DOHH2 (cell line): ENCODE measurements at regions not wholly inside any gene's neighbourhood (a gene's known extent, or its start where the extent isn't known, plus 50 kb on each side); places are given as distances from the start of the nearest gene placed in this dataset.

ENCODE experiments used
- H3F3A ChIP-seq: fragments of 200-600 bp; sonication (generic), shearing (Covaris generic); 2 replicates; pipeline ENCODE4 v1.6.0; 2016; ENCODE audit warnings: antibody characterized with exemption, mild to moderate bottlenecking; ENCODE audit not compliant: control insufficient read depth, insufficient read depth
- H3K27ac ChIP-seq: fragments of 200-600 bp; sonication (generic); 2 replicates; pipeline ENCODE4 v1.5.1; 2014; ENCODE audit warnings: low read depth, mild to moderate bottlenecking, low read length, moderate library complexity
- H3K27me3 ChIP-seq: fragments of 200-600 bp; sonication (generic); 2 replicates; pipeline ENCODE4 v1.6.1; 2014; ENCODE audit warnings: mild to moderate bottlenecking, low read length, mixed read lengths; ENCODE audit not compliant: control insufficient read depth
- H3K36me3 ChIP-seq: fragments of 200-600 bp; sonication (generic); 2 replicates; pipeline ENCODE4 v1.6.1; 2014; ENCODE audit warnings: mild to moderate bottlenecking, low read length, moderate library complexity, mixed read lengths; ENCODE audit not compliant: control insufficient read depth
- H3K4me1 ChIP-seq: fragments of 200-600 bp; sonication (generic); 2 replicates; pipeline ENCODE4 v1.6.1; 2014; ENCODE audit warnings: mild to moderate bottlenecking, low read length, mixed read lengths; ENCODE audit not compliant: control insufficient read depth
- H3K4me2 ChIP-seq: fragments of 200-600 bp; sonication (generic); 2 replicates; pipeline ENCODE4 v1.6.0; 2014; ENCODE audit warnings: mild to moderate bottlenecking, low read length, moderate library complexity
- H3K4me3 ChIP-seq: fragments of 200-600 bp; sonication (generic); 2 replicates; pipeline ENCODE4 v1.5.1; 2014; ENCODE audit warnings: mild to moderate bottlenecking, low read length, mixed read lengths
- H3K79me2 ChIP-seq: fragments of 200-600 bp; sonication (generic); 2 replicates; pipeline ENCODE4 v1.6.1; 2014; ENCODE audit warnings: mild to moderate bottlenecking, low read length, mixed read lengths; ENCODE audit not compliant: control insufficient read depth
- H3K9me2 ChIP-seq: fragments of 200-600 bp; sonication (generic); replicated peaks from 2 replicates; pipeline ENCODE4 v1.6.1; 2014; ENCODE audit warnings: mild to moderate bottlenecking, low read length, mixed read lengths; ENCODE audit not compliant: control insufficient read depth
- H3K9me3 ChIP-seq: fragments of 200-600 bp; sonication (generic); 2 replicates; pipeline ENCODE4 v1.6.1; 2014; ENCODE audit warnings: antibody characterized with exemption, low read length, mixed read lengths; ENCODE audit not compliant: control insufficient read depth, insufficient read depth
- H4K20me1 ChIP-seq: fragments of 200-600 bp; sonication (generic); 2 replicates; pipeline ENCODE4 v1.6.0; 2014; ENCODE audit warnings: low read depth, mild to moderate bottlenecking, antibody characterized with exemption, low read length, moderate library complexity; ENCODE audit not compliant: control insufficient read depth, insufficient read depth
- EZH2phosphoT487 ChIP-seq: fragments of 200-600 bp; sonication (generic); IDR thresholded peaks from 2 replicates; pipeline ENCODE4 v1.6.1; 2017; ENCODE audit warnings: borderline replicate concordance, mild to moderate bottlenecking, antibody characterized with exemption, low read length, moderate library complexity, mixed read lengths
- TF ChIP-seq, protein P1 (sequence below): fragments of 200-600 bp; sonication (generic); IDR thresholded peaks from one replicate; pipeline ENCODE4 v1.5.1; 2014; ENCODE audit warnings: antibody characterized with exemption, mild to moderate bottlenecking, low read depth, low read length; ENCODE audit not compliant: poor library complexity, severe bottlenecking

DNA sequence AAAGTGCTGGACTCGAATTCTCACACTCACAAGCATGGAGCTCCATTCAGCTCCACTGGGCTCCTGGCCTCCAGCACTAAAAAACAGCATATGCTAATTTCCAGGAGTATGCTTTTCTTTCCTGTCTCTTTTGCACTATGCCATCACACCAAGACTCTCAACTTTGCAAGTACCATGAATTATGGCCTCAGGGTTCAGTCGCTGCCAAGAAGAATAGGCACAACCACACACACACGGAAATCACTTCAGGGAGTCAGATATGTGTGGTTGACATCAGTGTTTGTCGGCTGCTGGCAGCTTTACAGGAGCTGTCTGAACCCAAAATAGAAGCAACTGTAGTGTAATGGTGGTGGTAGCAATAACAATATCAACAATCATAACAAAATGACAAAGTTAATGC lies 305.0 kb upstream of the SLCO3A1 start:
- Histone ChIP-seq H3K4me2 (no peak overlapping the region), H3K9me3 (no peaks in the 10 kb centered on the region), H3K36me3 (no peaks in the 10 kb centered on the region), H3K27ac (no peak overlapping the region), H3K9me2 (no peaks in the 10 kb centered on the region), H3K4me3 (no peak overlapping the region), H4K20me1 (no peaks in the 10 kb centered on the region), H3F3A (no peaks in the 10 kb centered on the region), H3K79me2 (no peaks in the 10 kb centered on the region), H3K4me1 (no peaks in the 10 kb centered on the region), H3K27me3 (no peaks in the 10 kb centered on the region)
- no peak for TF ChIP-seq EZH2phosphoT487
- TF ChIP-seq, protein P1, sequence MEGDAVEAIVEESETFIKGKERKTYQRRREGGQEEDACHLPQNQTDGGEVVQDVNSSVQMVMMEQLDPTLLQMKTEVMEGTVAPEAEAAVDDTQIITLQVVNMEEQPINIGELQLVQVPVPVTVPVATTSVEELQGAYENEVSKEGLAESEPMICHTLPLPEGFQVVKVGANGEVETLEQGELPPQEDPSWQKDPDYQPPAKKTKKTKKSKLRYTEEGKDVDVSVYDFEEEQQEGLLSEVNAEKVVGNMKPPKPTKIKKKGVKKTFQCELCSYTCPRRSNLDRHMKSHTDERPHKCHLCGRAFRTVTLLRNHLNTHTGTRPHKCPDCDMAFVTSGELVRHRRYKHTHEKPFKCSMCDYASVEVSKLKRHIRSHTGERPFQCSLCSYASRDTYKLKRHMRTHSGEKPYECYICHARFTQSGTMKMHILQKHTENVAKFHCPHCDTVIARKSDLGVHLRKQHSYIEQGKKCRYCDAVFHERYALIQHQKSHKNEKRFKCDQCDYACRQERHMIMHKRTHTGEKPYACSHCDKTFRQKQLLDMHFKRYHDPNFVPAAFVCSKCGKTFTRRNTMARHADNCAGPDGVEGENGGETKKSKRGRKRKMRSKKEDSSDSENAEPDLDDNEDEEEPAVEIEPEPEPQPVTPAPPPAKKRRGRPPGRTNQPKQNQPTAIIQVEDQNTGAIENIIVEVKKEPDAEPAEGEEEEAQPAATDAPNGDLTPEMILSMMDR = no peak

DNA sequence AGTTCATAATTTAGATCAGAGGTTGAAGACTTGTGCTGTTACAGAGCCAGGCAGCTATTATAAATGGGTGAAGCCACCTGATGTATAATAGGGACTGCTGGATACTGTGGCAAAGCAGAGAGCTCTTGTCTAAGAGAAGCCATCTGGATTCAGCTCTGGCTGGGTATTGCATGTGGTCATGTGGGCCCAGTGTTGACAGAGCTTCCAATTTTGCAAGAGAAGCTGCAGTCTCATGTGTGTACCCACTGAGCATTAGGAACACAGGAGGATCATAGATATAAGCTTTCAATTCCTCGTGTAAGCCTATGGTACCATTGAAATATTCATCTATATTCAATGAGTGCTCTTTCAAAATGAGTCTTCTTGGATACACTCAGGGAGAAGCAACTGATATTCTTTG lies 303.9 kb upstream of the SLCO3A1 start:
- no peaks in the 10 kb centered on the region for H3K36me3 ChIP-seq
- TF ChIP-seq, protein P1 = no peak
- TF ChIP-seq EZH2phosphoT487 = no peak
- no peaks in the 10 kb centered on the region for H3F3A ChIP-seq
- no peaks in the 10 kb centered on the region for H3K9me3 ChIP-seq
- H3K4me3 ChIP-seq = no peak overlapping the region
- H3K27me3 ChIP-seq = no peaks in the 10 kb centered on the region
- H3K9me2 ChIP-seq = no peaks in the 10 kb centered on the region
- no peaks in the 10 kb centered on the region for H4K20me1 ChIP-seq
- H3K27ac ChIP-seq = no peak overlapping the region
- no peaks in the 10 kb centered on the region for H3K4me1 ChIP-seq
- H3K79me2 ChIP-seq = no peaks in the 10 kb centered on the region
- no peak overlapping the region for H3K4me2 ChIP-seq

DNA sequence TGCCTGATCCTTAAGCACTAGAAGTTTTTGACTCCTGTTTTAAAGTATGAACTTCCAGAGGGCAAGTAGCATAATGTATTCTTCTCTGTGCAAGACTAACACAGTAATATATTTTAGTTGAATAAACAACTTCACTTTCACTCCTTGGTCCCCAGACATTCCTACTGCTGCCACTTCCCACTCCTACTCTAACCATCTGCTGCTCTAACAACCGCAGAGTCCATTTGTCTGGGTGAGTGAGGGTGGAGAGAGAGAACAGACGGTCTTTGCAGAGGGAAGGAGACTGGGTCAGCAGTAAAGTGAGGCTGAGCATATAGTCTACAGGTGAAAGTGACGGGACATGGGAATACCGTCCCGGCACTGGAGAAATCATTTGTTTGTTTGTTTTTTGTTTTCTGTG lies 301.0 kb upstream of the SLCO3A1 start:
- no peaks in the 10 kb centered on the region for H3K4me1 ChIP-seq
- H3F3A ChIP-seq = no peaks in the 10 kb centered on the region
- no peaks in the 10 kb centered on the region for H3K36me3 ChIP-seq
- H4K20me1 ChIP-seq = no peaks in the 10 kb centered on the region
- H3K27me3 ChIP-seq = no peaks in the 10 kb centered on the region
- TF ChIP-seq, protein P1 = no peak
- TF ChIP-seq EZH2phosphoT487 = no peak
- H3K4me3 ChIP-seq = no peak overlapping the region
- H3K79me2 ChIP-seq = no peaks in the 10 kb centered on the region
- no peak overlapping the region for H3K4me2 ChIP-seq
- no peaks in the 10 kb centered on the region for H3K9me2 ChIP-seq
- no peak overlapping the region for H3K27ac ChIP-seq
- H3K9me3 ChIP-seq = no peaks in the 10 kb centered on the region
